ENCODE measurements at regions not wholly inside any gene's neighbourhood (a gene's known extent, or its start where the extent isn't known, plus 50 kb on each side); places are given as distances from the start of the nearest gene placed in this dataset.

- H3K23ac ChIP-seq (ENCODE audit: low read depth, low read length): no peak overlapping the region
- ATAC-seq (ENCODE audit: low read depth): no peak
- intact Hi-C loops (cut with micrococcal nuclease): no loop called here
- no peak overlapping the region for H3K18ac ChIP-seq (ENCODE audit: low read depth, low read length)
- no peak overlapping the region for H2BK120ac ChIP-seq (ENCODE audit: low read depth, low read length)
- H3K4me3 ChIP-seq (ENCODE audit: insufficient read depth, low read depth, low read length): no peak overlapping the region
- no peak overlapping the region for H4K8ac ChIP-seq (ENCODE audit: low read depth in 2 of 2, low read length in 2 of 2)
- H3K4ac ChIP-seq (ENCODE audit: low read depth, low read length): no peak overlapping the region
- no TSS peak for BruUV-seq (replicated peaks)
- H3K4me1 ChIP-seq (ENCODE audit: control insufficient read depth, insufficient read depth, low read length): no peaks in the 10 kb centered on the region
- no peak overlapping the region for H2BK15ac ChIP-seq (ENCODE audit: low read depth, low read length)
- H3K27ac ChIP-seq (ENCODE audit: insufficient read depth, low read length): no peak overlapping the region
- H3K36me3 ChIP-seq (ENCODE audit: control insufficient read depth, insufficient read depth, low read length): no peaks in the 10 kb centered on the region
- no peak overlapping the region for H3K14ac ChIP-seq (replicated peaks; ENCODE audit: low read depth, low read length)
- CTCF ChIA-PET: interaction anchor here (0.5 kb wide), 1 partner anchor 123 kb away, joined by 3 read pairs; no protein-coding TSS in a partner anchor
- in situ Hi-C loops (cut with MboI; ENCODE audit: low sequenced_read_pairs): no loop called here
- no peaks in the 10 kb centered on the region for H3K79me1 ChIP-seq (ENCODE audit: low read depth in 1 of 2, low read length in 2 of 2)
- H3K56ac ChIP-seq (ENCODE audit: extremely low read depth, insufficient read depth, low read length): no peak overlapping the region
- POLR2A ChIA-PET (ENCODE audit: unreplicated experiment): no interaction called here
- H4K5ac ChIP-seq (ENCODE audit: low read depth, low read length): no peak overlapping the region
- dilution Hi-C loops (cut with HindIII; ENCODE audit: low sequenced_read_pairs, unreplicated experiment): no loop called here
- H2BK5ac ChIP-seq (ENCODE audit: low read depth, low read length, poor library complexity, severe bottlenecking): no peak overlapping the region
- H4K20me1 ChIP-seq (ENCODE audit: insufficient read depth, low read length): no peaks in the 10 kb centered on the region
- no peaks in the 10 kb centered on the region; the same call in 1 of the 2 replicates for H3K27me3 ChIP-seq (ENCODE audit: control insufficient read depth, insufficient read depth, low read length)
- no peak overlapping the region for H2AK9ac ChIP-seq (replicated peaks; ENCODE audit: low read depth, low read length, poor library complexity)
- H3K4me2 ChIP-seq (ENCODE audit: low read depth, low read length): no peak overlapping the region
- TF ChIP-seq RFX5 (IDR thresholded peaks at IDR 0.05; ENCODE audit: low read depth, low read length) (no peak), SMC3 (IDR thresholded peaks at IDR 0.05; ENCODE audit: low read depth, low read length) (no peak), NFE2L2 (IDR thresholded peaks at IDR 0.05; ENCODE audit: low read depth, low read length) (peak; percentile 35; the same call in 1 of the 2 replicates)
- H3K9me1 ChIP-seq (ENCODE audit: insufficient read depth, low read length): no peaks in the 10 kb centered on the region; the same call in 1 of the 2 replicates
- no peak overlapping the region for H3K9ac ChIP-seq (ENCODE audit: low read depth, low read length)
- no peak for DNase-seq
- no peak overlapping the region for H2BK20ac ChIP-seq (ENCODE audit: low read depth, low read length)
- 89% methylated on average over 8 of the region's 13 CpGs; no CpG with 5 or more reads in 1 of the 2 experiments for WGBS, 2 experiments (ENCODE audit: extremely low coverage in 2 of 2, insufficient read length in 1 of 2)
- H2AK5ac ChIP-seq (ENCODE audit: low read depth, low read length): no peak overlapping the region
- no peaks in the 10 kb centered on the region for H3K9me3 ChIP-seq (ENCODE audit: control insufficient read depth, insufficient read depth, low read length)
- no peak overlapping the region for H4K91ac ChIP-seq (ENCODE audit: insufficient read depth, low read depth, low read length)
- H2AFZ ChIP-seq (replicated peaks; ENCODE audit: low read length, poor library complexity): no peak overlapping the region
Observed at GRCh38 chr5:171541341-171541776, 121.9 kb downstream of the FGF18 start.
